HG03066 (cell line): ENCODE measurements at regions not wholly inside any gene's neighbourhood (a gene's known extent, or its start where the extent isn't known, plus 50 kb on each side); places are given as distances from the start of the nearest gene placed in this dataset.

ENCODE experiments used
- ATAC-seq: cut with Tn5 transposase; IDR thresholded peaks from one replicate; pipeline ENCODE4 v1.9.1; 2021; ENCODE audit warnings: low read depth; ENCODE audit not compliant: unreplicated experiment

DNA sequence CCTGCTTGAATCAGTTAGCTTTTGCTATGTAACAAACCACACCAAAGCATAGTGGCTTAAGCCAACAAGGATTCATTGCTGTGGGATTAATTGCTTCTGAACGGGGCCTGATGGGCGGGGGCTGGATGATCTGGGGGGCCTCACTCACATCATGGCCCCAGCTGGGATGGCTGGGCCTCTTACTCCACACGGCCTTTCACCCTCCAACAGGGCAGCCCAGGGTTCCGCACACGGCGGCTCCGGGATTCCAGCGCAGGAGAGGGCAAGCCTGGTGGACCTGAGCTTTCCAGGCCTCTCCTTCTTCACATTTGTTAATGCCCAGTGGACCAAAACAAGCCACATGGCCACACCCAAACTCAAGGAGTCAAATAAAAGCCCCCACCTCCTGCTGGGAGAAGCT is 86.3 kb upstream of the PHLPP1 start:
- no peak for ATAC-seq

DNA sequence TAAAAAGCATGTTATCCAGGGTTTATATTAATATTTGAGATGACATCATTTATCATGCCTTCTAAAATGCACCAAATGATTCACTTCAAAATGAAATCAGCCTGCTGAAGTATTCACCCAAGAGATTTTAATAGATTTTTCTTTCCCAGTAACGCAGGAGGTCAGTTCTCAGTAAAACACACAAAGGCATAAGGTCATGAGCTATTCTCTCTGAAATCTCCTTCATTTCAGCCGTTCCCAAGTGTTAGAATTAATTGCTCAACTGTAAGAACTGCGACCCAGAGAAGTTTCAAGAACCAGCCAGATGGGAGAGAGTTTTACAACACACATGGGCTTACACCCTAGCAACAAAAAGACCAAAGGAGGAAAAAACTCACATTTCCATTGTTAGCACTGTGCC is 84.2 kb upstream of the PHLPP1 start:
- ATAC-seq = no peak

DNA sequence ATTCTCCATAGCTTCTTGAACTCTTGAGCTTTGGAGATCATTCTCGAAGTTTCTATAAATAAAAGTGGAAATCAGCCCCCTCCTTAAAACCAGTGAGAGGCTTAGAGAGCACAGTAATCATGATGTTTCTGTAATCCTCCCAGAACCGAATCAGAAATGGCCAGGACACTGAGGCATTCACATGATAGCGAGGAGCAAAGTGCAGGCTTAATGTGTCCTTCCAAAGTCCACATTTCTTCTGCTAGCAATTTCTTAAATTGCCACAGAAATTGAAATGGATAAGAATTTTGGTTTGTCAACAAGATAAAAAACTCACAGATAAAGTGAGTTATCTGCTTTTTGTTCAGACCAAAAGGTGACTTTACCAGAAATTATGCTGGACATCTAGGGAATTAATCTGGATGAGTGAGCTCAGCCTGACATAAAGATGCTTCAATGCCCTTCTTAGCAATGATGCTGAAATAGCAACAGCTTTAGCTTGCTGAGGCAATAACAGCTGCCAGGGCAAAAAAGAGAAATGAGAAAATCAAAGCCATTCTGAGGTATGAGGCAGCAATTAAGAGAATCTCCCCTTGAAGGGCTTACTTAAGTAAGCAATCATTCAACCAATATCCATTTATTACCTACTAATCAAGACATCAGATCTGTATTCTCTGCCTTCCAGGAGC is 82.4 kb upstream of the PHLPP1 start:
- ATAC-seq = no peak

DNA sequence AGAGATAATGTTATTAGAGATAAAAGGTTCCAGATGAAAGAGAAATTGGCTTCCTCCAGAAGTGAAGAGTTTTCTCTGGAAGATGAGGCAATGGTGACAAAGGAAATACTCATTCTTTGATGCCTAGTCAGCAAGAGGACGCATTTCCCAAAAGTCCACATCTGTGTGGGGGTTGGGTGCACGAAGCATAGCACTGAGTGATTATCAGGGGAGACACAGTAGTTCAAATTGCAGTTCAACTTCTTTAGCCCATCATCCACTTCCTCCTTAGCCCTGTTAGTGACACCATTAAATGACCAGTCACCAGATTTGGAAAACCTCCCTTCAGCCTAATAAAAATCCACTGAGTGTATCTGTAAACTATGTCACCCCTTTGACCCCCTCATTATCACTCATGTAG is 80.9 kb upstream of the PHLPP1 start:
- ATAC-seq = no peak

DNA sequence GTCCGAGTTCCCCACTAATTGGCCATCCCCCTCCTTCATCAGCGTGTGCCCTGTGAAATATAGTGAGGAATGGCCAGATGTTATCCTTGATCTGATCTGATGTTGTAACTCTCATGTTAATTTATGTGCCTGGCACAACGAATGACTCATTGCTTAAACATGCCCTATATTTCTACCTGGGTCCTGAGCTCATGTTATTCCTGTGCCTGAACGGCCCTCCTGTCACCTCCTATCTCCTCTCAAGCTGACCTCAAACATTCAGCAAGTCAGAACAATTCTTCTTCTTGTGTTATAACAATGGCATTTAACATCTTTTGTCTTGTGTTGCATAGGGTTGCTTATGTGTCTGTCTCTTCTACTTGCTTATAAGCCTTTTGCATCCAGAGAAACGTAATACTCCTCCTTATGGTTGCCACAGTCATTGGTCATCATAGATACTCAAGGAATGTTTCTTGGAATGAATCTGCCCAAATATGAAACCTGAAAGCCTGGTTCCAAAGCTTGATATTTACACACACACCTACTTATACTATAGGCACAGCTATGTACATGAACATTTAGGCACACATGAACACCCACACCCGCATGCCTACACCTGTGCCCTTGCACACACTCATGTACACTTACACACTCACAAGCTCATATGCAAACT is 80.2 kb upstream of the PHLPP1 start:
- no peak for ATAC-seq

DNA sequence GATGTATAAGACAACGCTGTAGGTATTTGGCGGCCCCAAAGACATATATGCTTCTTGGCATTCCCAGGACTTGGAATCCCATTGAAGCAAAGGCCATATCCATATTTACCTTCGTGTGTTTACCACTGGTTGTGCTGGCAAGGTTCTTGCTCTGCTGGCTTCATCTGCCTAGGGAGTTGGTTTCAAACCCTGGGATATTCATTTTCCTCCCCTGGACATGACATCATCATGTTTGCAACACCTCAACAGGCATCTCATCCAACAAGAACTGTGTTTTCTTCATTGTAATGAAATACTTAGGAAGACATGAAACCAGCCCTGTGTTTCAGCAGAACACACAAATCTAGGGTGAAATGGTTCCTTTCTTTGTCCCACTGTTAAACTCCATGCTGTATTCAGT is 77.9 kb upstream of the PHLPP1 start:
- ATAC-seq = no peak

DNA sequence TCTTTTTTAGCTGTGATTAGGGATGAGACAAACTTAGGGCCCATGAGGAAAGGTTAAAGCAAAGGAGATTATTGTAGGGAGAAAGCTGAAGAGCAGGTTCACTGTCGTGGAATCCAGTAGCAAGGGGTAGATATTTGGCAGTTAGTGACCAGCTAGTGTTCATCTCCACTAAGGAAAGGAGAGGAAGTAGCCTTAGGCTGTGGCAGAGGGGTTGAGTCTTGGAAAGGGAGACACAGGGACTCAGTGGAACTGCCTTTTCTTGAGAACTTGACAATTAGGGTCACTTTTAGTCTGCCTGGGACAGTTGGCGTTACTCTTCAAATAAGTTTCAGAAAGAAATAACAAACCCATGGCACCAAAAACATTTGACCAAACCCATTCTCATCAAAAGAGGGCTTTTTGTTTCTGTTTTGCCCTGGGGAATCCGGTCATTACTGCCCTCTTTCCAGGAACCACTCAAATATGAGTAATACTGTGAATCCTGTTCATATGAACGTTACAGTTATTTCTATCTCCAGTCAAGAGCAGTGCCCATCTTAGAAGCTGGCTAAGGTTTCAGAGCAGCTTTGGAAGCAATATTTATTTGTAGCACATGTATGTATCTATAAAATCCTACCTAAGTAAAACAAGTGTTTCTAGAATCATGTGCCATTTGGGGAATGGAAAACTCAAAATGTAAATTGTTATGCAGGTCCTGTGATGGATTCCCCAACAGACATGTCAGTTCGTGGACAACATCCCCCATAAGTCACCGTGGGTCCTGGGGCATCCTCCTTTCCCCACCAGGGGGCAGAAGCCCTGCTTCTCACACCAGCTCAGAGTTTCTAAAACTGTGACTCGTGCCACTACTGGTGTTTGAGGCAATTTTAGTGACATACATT is 77.3 kb upstream of the PHLPP1 start:
- no peak for ATAC-seq

DNA sequence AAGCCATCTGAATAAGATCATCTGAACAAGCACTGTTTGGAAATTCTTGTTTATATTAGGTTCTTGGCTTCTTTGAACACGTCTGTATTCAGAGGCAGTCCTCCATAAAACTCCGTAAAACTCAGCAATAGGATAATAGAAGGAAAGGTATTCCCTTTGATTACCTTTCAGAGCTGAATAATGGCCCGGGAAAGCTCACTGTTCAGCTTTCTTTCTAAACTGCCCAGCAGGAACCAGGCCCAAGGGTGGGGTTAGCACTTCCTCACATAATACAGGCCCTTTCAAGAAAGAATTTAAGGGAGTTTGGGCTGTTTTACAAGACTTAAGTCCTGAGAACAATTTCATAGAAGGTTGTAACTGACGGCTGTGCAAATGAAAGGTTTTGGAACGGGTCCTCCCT is 72.2 kb upstream of the PHLPP1 start:
- no peak for ATAC-seq

DNA sequence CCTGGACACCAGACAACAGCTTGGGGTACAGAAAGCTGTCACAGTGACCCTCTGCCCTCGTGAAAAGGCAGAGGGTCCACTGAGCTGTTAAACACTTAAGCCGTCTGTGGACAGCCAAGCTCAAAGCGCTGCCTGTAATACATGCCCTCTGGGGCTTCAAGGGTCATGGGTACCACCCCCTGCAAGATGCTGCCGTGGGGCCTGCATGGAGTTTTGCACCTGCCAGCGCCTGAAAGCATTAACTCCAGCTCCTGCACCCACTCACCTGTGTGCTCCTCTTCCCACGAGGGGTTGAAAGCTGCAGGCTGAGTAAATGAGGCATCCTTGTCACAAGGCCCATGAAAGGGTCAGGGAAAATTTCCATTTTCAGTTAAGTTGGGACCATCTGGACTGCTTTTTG is 70.6 kb upstream of the PHLPP1 start:
- no peak for ATAC-seq

DNA sequence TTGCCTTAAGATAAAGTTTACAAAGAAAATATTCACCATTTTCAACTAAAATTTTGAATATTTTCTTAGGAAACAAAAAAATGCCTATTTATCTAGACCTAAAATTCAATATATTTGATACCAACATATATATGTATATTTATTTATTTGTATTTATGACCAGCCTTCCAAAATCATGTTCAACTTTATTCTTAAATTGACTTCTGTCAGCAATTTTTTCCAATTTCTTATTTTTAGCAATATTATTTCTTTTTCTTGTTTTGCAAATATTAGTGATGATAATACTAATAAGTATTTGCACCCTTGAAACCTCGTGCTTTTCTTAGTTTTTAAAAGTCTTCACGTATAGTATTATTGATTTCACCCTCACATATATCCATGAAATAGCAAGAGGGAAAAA is 68.2 kb upstream of the PHLPP1 start:
- ATAC-seq = no peak

DNA sequence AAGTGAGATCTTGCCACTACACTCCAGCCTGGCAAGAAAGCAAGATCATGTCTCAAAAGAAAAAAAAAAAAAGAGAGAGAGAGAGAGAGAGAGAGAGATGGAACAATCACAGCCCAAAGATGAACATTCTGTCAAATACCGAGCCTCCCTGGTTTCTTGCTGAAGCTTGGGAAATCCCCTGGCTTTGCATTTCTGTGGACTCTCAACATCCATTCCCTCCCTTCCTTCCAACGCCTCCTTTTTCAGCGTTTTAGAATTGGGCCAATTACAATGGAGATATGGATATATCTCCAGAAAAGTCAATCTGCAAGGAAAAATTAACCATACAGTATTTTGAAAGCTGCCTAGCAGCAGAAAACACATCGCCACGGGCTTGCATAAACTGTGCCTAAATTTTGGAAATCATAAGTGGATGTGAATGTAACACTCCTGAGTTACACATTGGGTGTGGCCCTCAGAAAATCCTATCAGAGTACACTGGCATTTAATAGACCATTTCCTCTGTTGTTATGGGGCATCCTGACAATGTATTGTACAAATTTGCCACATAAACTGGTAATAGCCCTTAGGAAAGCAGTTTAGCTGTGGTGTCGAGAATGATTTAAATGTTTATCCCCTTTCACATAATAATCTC is 67.2 kb upstream of the PHLPP1 start:
- no peak for ATAC-seq

DNA sequence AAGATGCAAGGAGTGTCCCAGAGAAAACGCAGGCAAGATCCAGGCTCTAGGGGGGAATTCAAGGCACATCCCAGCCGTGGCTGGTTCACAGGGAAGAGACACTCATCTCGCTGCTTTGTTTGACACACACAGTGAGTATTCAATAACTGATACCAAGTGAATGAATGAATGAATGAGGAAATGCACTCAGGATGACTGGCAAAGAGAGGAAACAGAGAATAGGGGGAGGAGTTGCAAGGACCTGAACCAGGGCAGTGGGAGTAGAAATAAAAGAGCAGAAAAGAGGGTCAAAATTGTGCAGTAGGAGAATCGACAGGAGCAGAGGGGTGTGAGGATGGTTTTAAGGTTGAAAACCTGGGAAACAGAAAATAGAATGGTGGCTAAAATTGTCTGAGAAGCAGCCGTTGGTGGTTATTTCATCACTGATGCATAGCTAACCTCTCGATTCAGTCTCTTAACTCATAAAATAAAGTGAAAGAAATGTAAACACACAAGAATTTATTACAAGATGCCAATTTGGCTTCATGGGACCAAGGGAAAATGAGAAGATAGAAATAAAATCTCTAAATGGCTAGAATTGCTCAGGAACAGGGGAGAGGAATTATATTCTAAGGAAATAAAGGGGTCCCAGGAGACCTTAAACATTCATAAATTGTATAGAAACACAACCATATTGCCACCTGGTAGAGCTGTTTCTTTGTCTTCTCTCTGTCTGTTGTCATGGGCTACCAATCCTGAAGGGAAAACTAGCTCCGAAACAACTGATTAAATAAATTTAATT is 63.9 kb upstream of the PHLPP1 start:
- peak; percentile 48 for ATAC-seq

DNA sequence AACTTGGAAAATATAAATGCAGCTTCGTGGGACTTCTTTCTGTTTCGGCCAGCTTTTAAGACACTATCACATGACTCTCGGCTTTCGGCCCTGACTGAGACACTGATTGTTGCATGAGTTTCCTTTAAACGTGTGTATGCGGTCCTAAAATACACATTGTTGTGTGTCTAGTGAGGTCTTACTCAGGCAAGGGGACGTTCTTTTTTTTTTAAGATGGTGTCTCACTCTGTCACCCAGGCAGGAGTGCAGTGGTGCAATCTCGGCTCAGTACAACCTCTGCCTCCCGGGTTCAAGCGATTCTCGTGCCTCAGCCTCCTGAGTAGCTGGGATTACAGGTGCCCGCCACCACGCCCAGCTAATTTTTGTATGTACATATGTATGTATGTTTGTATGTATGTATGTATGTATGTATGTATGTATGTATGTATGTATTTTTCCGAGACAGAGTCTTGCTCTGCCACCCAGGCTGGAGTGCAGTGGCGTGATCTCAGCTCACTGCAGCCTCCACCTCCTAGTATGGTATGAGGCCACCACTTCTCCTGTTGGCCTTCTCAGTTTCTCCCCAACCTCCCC is 63.2 kb upstream of the PHLPP1 start:
- peak; percentile 62 for ATAC-seq

DNA sequence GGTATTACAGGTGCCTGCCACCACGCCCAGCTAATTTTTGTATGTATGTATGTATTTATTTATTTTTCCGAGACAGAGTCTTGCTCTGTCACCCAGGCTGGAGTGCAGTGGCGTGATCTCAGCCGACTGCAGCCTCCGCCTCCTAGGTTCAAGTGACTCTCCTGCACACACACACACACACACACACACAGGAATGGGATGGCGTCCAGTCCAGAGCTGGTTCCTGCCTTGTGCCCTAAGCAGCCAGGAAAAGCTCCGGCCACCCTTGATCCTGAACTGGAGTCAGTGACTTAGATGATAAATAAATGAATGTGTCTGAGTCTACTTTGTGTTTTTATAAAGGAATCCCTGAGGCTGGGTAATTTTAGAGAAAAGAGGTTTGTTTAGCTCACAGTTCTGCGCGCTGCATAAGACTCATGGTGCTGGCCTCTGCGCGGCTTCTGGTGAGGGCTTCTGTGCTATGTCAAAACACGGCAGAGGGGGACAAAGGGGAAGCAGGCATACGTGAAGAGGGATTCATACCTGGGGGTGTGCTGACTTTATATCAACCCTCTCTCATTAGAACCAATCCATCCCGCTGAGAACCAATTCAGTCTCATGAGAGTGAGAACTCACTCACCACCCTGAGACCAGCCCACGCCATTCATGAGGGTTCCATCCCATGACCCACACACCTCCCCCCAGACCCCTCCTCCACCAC is 59.7 kb upstream of the PHLPP1 start:
- no peak for ATAC-seq

DNA sequence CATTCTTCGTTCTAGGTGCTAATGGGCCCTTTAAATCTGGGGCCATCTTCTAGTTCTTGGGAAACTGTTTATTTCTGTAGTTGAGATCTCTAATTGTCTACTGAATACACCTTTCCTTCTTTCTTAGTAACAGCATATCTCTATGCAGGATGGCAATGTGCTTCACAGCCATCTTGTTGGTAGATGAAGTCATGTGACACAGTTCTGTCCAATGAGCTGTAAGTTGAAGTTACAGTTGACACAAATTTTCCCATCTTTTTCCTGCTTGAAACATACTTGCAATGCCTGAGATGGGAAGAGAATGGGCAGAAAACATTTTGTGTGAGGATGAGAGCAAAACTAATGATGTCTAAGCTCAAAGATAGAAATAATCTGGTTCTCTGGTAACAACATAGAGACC is 57.3 kb upstream of the PHLPP1 start:
- ATAC-seq = no peak

DNA sequence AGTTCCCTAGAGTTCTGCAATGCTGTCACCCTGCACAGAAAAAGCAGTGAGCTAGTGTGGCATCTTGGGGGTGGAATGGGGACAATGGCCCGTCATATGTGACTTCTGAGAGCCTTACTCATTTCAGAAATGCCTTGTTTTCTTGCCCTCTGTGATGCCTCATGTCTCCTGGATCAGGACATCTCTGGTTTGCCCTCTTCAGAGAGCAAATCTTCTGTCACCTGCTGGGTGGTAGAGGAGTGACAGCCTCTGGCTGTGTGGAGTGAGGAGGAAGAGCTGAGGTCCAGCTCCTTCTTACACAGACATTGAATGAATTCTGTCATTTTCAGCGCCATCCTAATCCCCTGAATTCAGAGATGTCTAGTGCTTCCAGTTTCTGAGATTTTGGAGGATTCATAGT is 55.6 kb upstream of the PHLPP1 start:
- no peak for ATAC-seq

DNA sequence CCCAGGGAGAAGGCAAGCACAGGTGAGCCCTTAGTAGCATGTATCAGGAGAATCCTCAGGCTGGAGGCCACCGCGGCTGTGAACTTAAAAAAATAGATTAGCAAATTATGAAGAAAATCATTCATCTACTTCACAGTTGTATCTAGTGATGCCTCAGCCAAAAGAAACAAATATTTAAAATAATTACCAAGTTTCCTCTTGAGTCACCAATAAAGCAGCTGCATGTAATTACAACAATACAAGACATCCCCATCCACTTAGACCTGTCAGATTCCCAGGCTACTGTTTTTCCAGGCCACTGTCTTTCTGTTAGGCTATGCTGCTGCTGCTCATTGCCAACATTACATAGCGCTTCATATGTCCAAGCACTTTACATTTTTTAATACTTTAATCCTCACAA is 54.6 kb upstream of the PHLPP1 start:
- ATAC-seq = no peak

DNA sequence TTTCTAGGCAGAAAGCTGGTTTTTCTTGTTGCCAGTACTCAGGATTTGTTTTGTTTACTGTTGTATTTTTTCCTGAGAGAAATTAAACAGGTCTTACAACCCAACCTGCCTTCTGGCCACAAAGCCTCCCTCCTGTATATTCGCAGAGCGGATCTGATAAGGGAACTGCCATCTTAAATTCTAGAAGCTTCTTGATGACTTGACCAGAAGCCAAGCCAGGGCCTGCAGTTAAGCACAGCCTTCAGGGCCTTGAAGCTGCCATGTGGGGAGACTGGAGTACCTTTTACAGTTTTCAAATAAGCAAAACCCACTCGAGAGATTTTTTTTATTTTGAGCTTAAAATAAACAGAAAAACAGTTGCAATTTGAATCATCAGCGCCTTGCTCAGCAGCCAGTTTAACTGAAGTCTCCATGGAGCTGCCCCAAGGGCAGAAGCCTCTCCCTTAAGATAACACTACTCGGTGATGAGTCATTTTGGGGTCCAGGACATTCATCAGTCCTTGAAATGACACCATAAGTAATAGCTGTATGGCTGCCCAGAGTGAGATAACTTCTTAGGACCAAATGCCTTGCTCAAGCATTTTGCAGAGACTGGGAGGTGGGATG is 51.5 kb upstream of the PHLPP1 start:
- ATAC-seq = peak; percentile 80

DNA sequence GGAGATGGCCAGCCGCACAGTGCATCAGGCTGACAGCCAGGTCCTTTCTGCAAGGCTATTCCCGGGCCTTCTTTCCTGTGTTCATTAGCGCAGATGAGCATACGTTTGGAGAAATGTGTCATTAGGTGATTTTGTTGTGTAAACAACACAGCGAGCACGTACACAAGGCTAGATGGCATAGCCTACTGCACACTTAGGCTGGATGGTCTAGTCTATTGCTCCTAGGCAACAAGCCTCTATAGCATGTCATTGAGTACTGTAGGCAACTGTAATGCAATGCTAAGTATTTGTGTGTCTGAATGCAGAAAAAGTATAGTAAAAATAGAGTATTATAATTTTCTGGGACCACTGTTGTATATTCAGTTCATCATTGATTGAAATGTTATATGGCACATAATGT is 50.9 kb upstream of the PHLPP1 start:
- no peak for ATAC-seq
